ENCODE measurements at regions not wholly inside any gene's neighbourhood (a gene's known extent, or its start where the extent isn't known, plus 50 kb on each side); places are given as distances from the start of the nearest gene placed in this dataset.

- FAIRE-seq: peak; percentile 54
These were observed 426.4 kb upstream of the RPS6KA3 start for GRCh38 chrX:20693078-20693477.

GRCh38 chrX:20686256-20686655 is 419.5 kb upstream of the RPS6KA3 start:
- H3K36me3 Mint-ChIP-seq (ENCODE audit: low read depth, unreplicated experiment): no peaks in the 10 kb centered on the region
- no peak for TF ChIP-seq CTCF (IDR thresholded peaks at IDR 0.05; ENCODE audit: insufficient read depth, low read depth, low read length)
- TF ChIP-seq EZH2 (IDR thresholded peaks at IDR 0.05; ENCODE audit: insufficient read depth, low read length): no peak
- H3K27me3 Mint-ChIP-seq (ENCODE audit: low read depth, unreplicated experiment): no peaks in the 10 kb centered on the region
- FAIRE-seq (no peak), DNase-seq (ENCODE audit: low read depth) (no peak)
- no peaks in the 10 kb centered on the region for H3K9me3 Mint-ChIP-seq (ENCODE audit: unreplicated experiment)
- Histone ChIP-seq H3K27me3 (ENCODE audit: insufficient read depth, low read length) (no peaks in the 10 kb centered on the region), H4K20me1 (ENCODE audit: insufficient read depth, low read length) (no peaks in the 10 kb centered on the region), H3K4me2 (ENCODE audit: low read length) (no peak overlapping the region), H3K4me1 (ENCODE audit: insufficient read depth, low read length) (no peaks in the 10 kb centered on the region), H3K36me3 (ENCODE audit: insufficient read depth, low read length) (no peaks in the 10 kb centered on the region), H3K27ac (ENCODE audit: low read depth, low read length) (no peak overlapping the region), H3K9me3 (ENCODE audit: insufficient read depth, low read depth, low read length) (no peaks in the 10 kb centered on the region), H3K9ac (ENCODE audit: low read length) (no peak overlapping the region), H2AFZ (ENCODE audit: low read depth, low read length) (no peak overlapping the region), H3K79me2 (ENCODE audit: insufficient read depth, low read length) (no peaks in the 10 kb centered on the region), H3K4me3 (ENCODE audit: insufficient read depth, low read depth, low read length) (no peak overlapping the region)
- H3K27ac Mint-ChIP-seq (ENCODE audit: unreplicated experiment): no peak overlapping the region
- peaks cover 7% of the 10 kb centered on the region for H3K4me1 Mint-ChIP-seq (ENCODE audit: low read depth, unreplicated experiment)
- no peak overlapping the region for H3K4me3 Mint-ChIP-seq (ENCODE audit: unreplicated experiment)

More at GRCh38 chrX:20693078-20693477, 426.4 kb upstream of the RPS6KA3 start:
- Histone ChIP-seq H3K9ac (ENCODE audit: low read length) (no peak overlapping the region), H3K4me3 (ENCODE audit: insufficient read depth, low read depth, low read length) (no peak overlapping the region), H3K27me3 (ENCODE audit: insufficient read depth, low read length) (no peaks in the 10 kb centered on the region), H3K4me2 (ENCODE audit: low read length) (no peak overlapping the region), H4K20me1 (ENCODE audit: insufficient read depth, low read length) (no peaks in the 10 kb centered on the region), H3K27ac (ENCODE audit: low read depth, low read length) (no peak overlapping the region), H2AFZ (ENCODE audit: low read depth, low read length) (no peak overlapping the region), H3K9me3 (ENCODE audit: insufficient read depth, low read depth, low read length) (no peaks in the 10 kb centered on the region), H3K4me1 (ENCODE audit: insufficient read depth, low read length) (no peaks in the 10 kb centered on the region), H3K79me2 (ENCODE audit: insufficient read depth, low read length) (no peaks in the 10 kb centered on the region), H3K36me3 (ENCODE audit: insufficient read depth, low read length) (no peaks in the 10 kb centered on the region)
- Mint-ChIP-seq H3K9me3 (ENCODE audit: unreplicated experiment) (no peaks in the 10 kb centered on the region), H3K4me3 (ENCODE audit: unreplicated experiment) (no peak overlapping the region), H3K36me3 (ENCODE audit: low read depth, unreplicated experiment) (no peaks in the 10 kb centered on the region), H3K4me1 (ENCODE audit: low read depth, unreplicated experiment) (no peaks in the 10 kb centered on the region), H3K27me3 (ENCODE audit: low read depth, unreplicated experiment) (no peaks in the 10 kb centered on the region), H3K27ac (ENCODE audit: unreplicated experiment) (no peak overlapping the region)
- TF ChIP-seq EZH2 (IDR thresholded peaks at IDR 0.05; ENCODE audit: insufficient read depth, low read length): no peak
- TF ChIP-seq CTCF (IDR thresholded peaks at IDR 0.05; ENCODE audit: insufficient read depth, low read depth, low read length): no peak
- DNase-seq (ENCODE audit: low read depth): no peak

- Mint-ChIP-seq H3K27me3 (ENCODE audit: low read depth, unreplicated experiment) (no peaks in the 10 kb centered on the region), H3K4me3 (ENCODE audit: unreplicated experiment) (no peak overlapping the region), H3K9me3 (ENCODE audit: unreplicated experiment) (no peaks in the 10 kb centered on the region), H3K36me3 (ENCODE audit: low read depth, unreplicated experiment) (no peaks in the 10 kb centered on the region), H3K27ac (ENCODE audit: unreplicated experiment) (no peak overlapping the region), H3K4me1 (ENCODE audit: low read depth, unreplicated experiment) (peaks cover 11% of the 10 kb centered on the region)
- Histone ChIP-seq H3K9ac (ENCODE audit: low read length) (no peak overlapping the region), H3K9me3 (ENCODE audit: insufficient read depth, low read depth, low read length) (no peaks in the 10 kb centered on the region), H3K4me2 (ENCODE audit: low read length) (no peak overlapping the region), H4K20me1 (ENCODE audit: insufficient read depth, low read length) (no peaks in the 10 kb centered on the region), H3K4me3 (ENCODE audit: insufficient read depth, low read depth, low read length) (no peak overlapping the region), H3K36me3 (ENCODE audit: insufficient read depth, low read length) (no peaks in the 10 kb centered on the region), H3K4me1 (ENCODE audit: insufficient read depth, low read length) (no peaks in the 10 kb centered on the region), H2AFZ (ENCODE audit: low read depth, low read length) (no peak overlapping the region), H3K27me3 (ENCODE audit: insufficient read depth, low read length) (no peaks in the 10 kb centered on the region), H3K27ac (ENCODE audit: low read depth, low read length) (no peak overlapping the region), H3K79me2 (ENCODE audit: insufficient read depth, low read length) (no peaks in the 10 kb centered on the region)
- DNase-seq (ENCODE audit: low read depth) (no peak), FAIRE-seq (peak; percentile 65)
- TF ChIP-seq CTCF (IDR thresholded peaks at IDR 0.05; ENCODE audit: insufficient read depth, low read depth, low read length) (no peak), EZH2 (IDR thresholded peaks at IDR 0.05; ENCODE audit: insufficient read depth, low read length) (no peak)
These were observed 418.9 kb upstream of the RPS6KA3 start for GRCh38 chrX:20685652-20686051.

All from astrocyte (in vitro differentiated cells and primary cell).